ENCODE measurements at regions not wholly inside any gene's neighbourhood (a gene's known extent, or its start where the extent isn't known, plus 50 kb on each side); places are given as distances from the start of the nearest gene placed in this dataset.

- TF ChIP-seq POLR2AphosphoS5 (IDR thresholded peaks at IDR 0.05) (no peak), EP300 (IDR thresholded peaks at IDR 0.05) (no peak), POLR2A (IDR thresholded peaks at IDR 0.05; ENCODE audit: low read depth) (no peak)
- TF ChIP-seq, protein P1, sequence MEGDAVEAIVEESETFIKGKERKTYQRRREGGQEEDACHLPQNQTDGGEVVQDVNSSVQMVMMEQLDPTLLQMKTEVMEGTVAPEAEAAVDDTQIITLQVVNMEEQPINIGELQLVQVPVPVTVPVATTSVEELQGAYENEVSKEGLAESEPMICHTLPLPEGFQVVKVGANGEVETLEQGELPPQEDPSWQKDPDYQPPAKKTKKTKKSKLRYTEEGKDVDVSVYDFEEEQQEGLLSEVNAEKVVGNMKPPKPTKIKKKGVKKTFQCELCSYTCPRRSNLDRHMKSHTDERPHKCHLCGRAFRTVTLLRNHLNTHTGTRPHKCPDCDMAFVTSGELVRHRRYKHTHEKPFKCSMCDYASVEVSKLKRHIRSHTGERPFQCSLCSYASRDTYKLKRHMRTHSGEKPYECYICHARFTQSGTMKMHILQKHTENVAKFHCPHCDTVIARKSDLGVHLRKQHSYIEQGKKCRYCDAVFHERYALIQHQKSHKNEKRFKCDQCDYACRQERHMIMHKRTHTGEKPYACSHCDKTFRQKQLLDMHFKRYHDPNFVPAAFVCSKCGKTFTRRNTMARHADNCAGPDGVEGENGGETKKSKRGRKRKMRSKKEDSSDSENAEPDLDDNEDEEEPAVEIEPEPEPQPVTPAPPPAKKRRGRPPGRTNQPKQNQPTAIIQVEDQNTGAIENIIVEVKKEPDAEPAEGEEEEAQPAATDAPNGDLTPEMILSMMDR (IDR thresholded peaks at IDR 0.05): no peak
Observed at GRCh38 chr10:43781480-43782361, 133.0 kb upstream of the ZNF32 start.
